ES-I3 (cell line): ENCODE measurements at regions not wholly inside any gene's neighbourhood (a gene's known extent, or its start where the extent isn't known, plus 50 kb on each side); places are given as distances from the start of the nearest gene placed in this dataset.
"Not testable (repeated sequence)": the region's sequence is repeated elsewhere in the genome, so short reads cannot be mapped to it uniquely, and the experiment has no call there.

ENCODE experiments used
- H3K36me3 ChIP-seq: 2 replicates; pipeline ENCODE4 v1.6.1; 2013; ENCODE audit warnings: mild to moderate bottlenecking, low read length, control low read depth, moderate library complexity; ENCODE audit not compliant: insufficient read depth
- H3K4me1 ChIP-seq: 2 replicates; pipeline ENCODE4 v1.6.1; 2013; ENCODE audit warnings: mild to moderate bottlenecking, control low read depth, low read length; ENCODE audit not compliant: insufficient read depth
- H3K9ac ChIP-seq: 2 replicates; pipeline ENCODE4 v1.6.1; 2013; ENCODE audit warnings: low read depth, mild to moderate bottlenecking, low read length, moderate library complexity
- H3K9me3 ChIP-seq: 2 replicates; pipeline ENCODE4 v1.6.1; 2013; ENCODE audit warnings: mild to moderate bottlenecking, low read length, moderate library complexity; ENCODE audit not compliant: control insufficient read depth, insufficient read depth

DNA sequence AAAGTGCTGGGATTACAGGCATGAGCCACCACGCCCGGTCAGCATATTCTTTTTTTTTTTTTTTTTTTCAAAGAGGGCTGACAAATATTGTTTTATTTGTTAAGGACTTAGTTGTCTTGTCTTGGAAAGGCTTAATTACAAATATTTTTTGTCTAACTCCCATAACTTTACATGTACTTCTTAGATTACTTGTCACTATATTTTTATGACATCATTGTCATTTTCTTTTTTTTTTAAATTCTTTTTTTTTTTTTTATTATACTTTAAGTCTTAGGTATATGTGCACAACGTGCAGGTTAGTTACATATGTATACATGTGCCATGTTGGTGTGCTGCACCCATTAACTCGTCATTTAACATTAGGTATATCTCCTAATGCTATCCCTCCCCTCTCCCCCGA lies 162.5 kb downstream of the DISP1 start:
- H3K36me3 ChIP-seq, H3K9me3 ChIP-seq, H3K4me1 ChIP-seq, H3K9ac ChIP-seq: not testable (repeated sequence)

GRCh38 chr1:222979561-222979960 lies 163.5 kb downstream of the TLR5 start:
- Histone ChIP-seq H3K36me3 (no peaks in the 10 kb centered on the region; the same call in 1 of the 2 replicates), H3K4me1 (no peaks in the 10 kb centered on the region), H3K9me3 (no peaks in the 10 kb centered on the region), H3K9ac (no peak overlapping the region)

DNA sequence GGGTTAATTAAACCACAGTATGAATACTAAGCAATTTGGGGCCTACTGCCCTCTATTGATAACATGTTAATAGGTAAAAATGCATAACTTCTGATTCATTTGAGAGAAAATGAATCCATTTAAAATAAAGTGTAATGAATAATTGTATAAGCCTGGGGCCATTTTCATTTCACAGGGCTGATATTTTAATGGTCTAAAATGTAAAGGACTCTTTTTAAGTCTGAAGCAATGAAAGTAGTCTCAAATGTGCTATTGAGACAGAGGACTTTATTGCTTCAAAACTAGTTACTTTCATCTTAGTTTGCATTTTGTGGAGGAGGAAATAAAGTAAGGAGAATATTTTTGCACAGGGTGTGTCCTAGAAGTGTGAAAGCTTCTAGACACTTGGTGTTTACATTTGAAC lies 155.4 kb downstream of the TLR5 start:
- Histone ChIP-seq H3K9me3 (no peaks in the 10 kb centered on the region), H3K36me3 (no peaks in the 10 kb centered on the region), H3K9ac (no peak overlapping the region), H3K4me1 (peaks cover 7% of the 10 kb centered on the region; the same call in 1 of the 2 replicates)

DNA sequence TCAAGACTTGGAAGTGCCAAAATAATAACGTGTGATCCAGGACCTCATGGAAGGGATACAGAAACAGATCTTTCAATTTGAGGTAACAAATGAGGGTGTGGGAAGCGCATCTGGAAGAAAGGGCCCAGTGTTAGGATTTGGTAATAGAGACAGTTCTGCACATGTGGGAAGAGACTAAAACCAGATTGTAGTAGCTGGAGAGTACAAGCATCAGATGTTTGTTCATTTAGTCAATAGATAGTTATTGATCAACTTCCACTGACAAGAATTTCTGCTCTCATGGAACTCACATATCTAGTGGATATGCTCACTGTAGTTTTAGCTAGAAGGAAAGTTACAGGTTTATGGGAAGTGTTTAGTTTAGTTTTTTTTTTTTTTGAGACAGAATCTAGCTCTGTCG lies 153.6 kb downstream of the TLR5 start:
- H3K4me1 ChIP-seq: peaks cover 7% of the 10 kb centered on the region; the same call in 1 of the 2 replicates
- H3K9me3 ChIP-seq: no peaks in the 10 kb centered on the region
- H3K9ac ChIP-seq: no peak overlapping the region
- no peaks in the 10 kb centered on the region for H3K36me3 ChIP-seq

- Histone ChIP-seq H3K9ac (no peak overlapping the region), H3K9me3 (no peaks in the 10 kb centered on the region), H3K4me1 (peaks cover 16% of the 10 kb centered on the region; the same call in 1 of the 2 replicates), H3K36me3 (no peaks in the 10 kb centered on the region)
Measured at GRCh38 chr1:222991177-222991576, 151.9 kb downstream of the TLR5 start.

DNA sequence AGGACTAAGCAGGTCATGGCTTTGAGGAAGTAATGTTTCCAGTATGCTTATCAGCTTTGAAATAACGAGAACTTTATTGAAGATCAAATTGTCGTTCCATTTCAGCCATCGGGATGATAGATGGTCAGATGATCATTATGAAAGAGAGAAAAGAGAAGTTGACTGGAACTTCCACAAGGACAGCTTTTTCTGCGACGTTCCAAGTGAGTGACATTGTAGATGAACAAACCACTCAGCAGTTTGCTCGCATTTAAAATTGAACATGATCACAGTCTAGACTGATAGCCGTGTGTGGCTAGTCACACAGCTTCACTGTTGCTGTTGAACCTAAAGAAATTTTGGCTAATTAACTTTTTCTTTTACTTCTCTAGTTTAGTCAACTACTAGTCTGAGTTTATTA lies 151.1 kb downstream of the TLR5 start:
- no peak overlapping the region for H3K9ac ChIP-seq
- no peaks in the 10 kb centered on the region for H3K9me3 ChIP-seq
- peaks cover 12% of the 10 kb centered on the region; the same call in 1 of the 2 replicates for H3K4me1 ChIP-seq
- no peaks in the 10 kb centered on the region for H3K36me3 ChIP-seq

GRCh38 chr1:222994511-222995235 lies 148.4 kb downstream of the TLR5 start:
- no peaks in the 10 kb centered on the region for H3K36me3 ChIP-seq
- H3K9ac ChIP-seq: no peak overlapping the region
- peaks cover 12% of the 10 kb centered on the region; the same call in 1 of the 2 replicates for H3K4me1 ChIP-seq
- H3K9me3 ChIP-seq: no peaks in the 10 kb centered on the region

DNA sequence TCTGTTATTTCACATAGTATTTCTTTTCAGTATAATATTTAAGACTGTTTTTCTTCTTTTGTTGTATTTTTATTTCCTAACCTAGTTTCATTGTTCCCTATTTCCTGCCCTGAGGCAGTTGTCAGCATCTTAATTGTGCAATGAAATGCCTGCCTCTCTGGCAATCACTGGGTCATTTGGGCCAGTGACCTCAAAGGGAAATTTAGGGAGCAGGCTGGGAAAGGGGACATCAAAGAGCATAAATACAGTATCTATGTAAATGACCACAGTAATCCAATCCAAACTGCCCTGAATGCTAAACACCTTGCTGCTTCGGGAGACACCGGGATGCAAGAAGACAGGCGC lies 147.8 kb downstream of the TLR5 start:
- no peaks in the 10 kb centered on the region for H3K36me3 ChIP-seq
- H3K9ac ChIP-seq: no peak overlapping the region
- H3K9me3 ChIP-seq: no peaks in the 10 kb centered on the region
- H3K4me1 ChIP-seq: peaks cover 12% of the 10 kb centered on the region; the same call in 1 of the 2 replicates

DNA sequence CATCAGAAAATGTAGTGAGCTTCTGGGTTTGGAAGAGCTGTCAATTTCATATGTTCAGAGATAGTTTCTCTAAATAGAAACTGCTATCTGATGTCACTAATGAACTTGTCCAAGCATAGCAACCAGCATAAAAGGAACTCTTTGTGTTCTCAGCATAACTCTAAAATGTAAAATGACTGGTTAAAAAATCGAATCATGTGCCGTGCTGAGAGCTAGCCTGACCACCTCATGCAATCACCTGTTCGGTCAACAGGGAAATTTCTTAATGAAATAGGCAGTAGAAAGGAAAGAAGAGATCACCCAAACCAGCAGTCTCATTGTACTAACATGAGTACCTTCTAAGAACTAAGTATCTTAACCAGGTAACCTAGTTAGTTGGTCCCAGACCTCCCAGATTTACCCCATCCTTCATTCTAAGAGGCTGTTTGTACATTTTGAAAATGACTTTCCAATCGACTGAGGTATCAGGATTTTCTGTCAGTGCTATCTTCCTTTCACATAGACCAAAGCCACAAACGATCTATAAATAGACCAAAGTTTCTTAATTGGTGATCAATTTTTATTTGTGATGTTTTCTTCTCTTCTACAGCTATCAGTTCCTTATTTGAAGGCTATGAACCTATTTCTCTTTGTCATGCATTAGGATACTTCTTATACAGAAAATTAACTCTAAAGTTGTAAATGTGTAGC lies 147.3 kb downstream of the TLR5 start:
- Histone ChIP-seq H3K9ac (no peak overlapping the region), H3K36me3 (no peaks in the 10 kb centered on the region), H3K9me3 (no peaks in the 10 kb centered on the region), H3K4me1 (peaks cover 12% of the 10 kb centered on the region; the same call in 1 of the 2 replicates)

- H3K9me3 ChIP-seq: no peaks in the 10 kb centered on the region
- no peak overlapping the region for H3K9ac ChIP-seq
- H3K4me1 ChIP-seq: peaks cover 12% of the 10 kb centered on the region; the same call in 1 of the 2 replicates
- H3K36me3 ChIP-seq: no peaks in the 10 kb centered on the region
Measured at GRCh38 chr1:222996310-222996975, 146.6 kb downstream of the TLR5 start.

DNA sequence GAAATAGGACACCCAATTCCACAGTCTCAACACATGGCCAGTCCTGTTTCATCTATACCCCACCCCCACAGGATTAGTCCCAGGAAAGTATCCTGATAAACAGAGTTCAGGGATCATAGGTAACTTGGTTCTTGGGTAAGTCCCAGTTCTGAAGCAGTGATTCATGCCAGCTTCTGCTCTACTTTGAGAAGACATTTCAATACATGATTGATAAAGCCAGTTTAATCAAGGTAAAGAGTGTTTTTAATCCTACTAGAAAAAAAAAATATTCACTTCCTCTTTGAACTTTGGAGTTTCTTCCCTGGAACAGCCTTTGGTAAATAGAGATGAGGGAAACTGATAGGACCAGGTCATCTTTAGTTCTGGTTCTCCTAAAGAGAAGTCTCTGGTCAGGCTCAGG lies 142.4 kb downstream of the TLR5 start:
- Histone ChIP-seq H3K4me1 (peaks cover 2% of the 10 kb centered on the region; the same call in 1 of the 2 replicates), H3K9me3 (no peaks in the 10 kb centered on the region), H3K9ac (no peak overlapping the region), H3K36me3 (0 out of 2 replicates have a peak, but pooled peaks cover 4% of the 10 kb centered on the region)

- no peaks in the 10 kb centered on the region for H3K4me1 ChIP-seq
- no peak overlapping the region for H3K9ac ChIP-seq
- no peaks in the 10 kb centered on the region for H3K9me3 ChIP-seq
- H3K36me3 ChIP-seq: 0 out of 2 replicates have a peak, but pooled peaks cover 4% of the 10 kb centered on the region
Measured at GRCh38 chr1:223001653-223002634, 141.1 kb downstream of the TLR5 start.

DNA sequence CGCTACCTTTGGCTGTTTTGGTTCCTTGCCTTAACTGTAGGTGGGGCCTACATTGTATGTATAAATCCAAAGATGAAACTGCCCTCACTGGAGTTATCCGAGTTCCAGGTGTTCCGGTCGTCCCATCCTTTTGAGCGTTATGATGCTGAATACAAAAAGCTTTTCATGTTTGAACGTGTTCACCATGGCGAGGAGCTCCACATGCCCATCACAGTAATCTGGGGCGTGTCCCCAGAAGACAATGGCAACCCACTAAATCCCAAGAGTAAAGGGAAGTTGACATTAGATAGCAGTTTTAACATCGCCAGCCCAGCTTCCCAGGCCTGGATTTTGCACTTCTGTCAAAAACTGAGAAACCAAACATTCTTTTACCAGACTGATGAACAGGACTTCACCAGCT lies 139.5 kb downstream of the TLR5 start:
- 0 out of 2 replicates have a peak, but pooled peaks cover 4% of the 10 kb centered on the region for H3K36me3 ChIP-seq
- no peaks in the 10 kb centered on the region for H3K9me3 ChIP-seq
- H3K9ac ChIP-seq: no peak overlapping the region
- peaks cover 7% of the 10 kb centered on the region; the same call in 1 of the 2 replicates for H3K4me1 ChIP-seq

- Histone ChIP-seq H3K36me3 (0 out of 2 replicates have a peak, but pooled peaks cover 4% of the 10 kb centered on the region), H3K9me3 (no peaks in the 10 kb centered on the region), H3K4me1 (peaks cover 30% of the 10 kb centered on the region), H3K9ac (no peak overlapping the region)
Measured at GRCh38 chr1:223006371-223006770, 136.7 kb downstream of the TLR5 start.
